GM12892 (cell line): ENCODE measurements at regions not wholly inside any gene's neighbourhood (a gene's known extent, or its start where the extent isn't known, plus 50 kb on each side); places are given as distances from the start of the nearest gene placed in this dataset.

Source experiments
- DNase-seq: peaks from one replicate; pipeline ENCODE4 v3.0.0; 2011; ENCODE audit not compliant: insufficient read length
- FAIRE-seq: peaks from 2 replicates; lab custom pipeline; 2011; peaks lifted over from hg19 to GRCh38; lab: Jason Lieb, UNC
- POLR2A ChIP-seq: IDR thresholded peaks from 2 replicates; pipeline ENCODE4 v1.6.1; 2011; ENCODE audit warnings: low read depth, low read length, control low read depth
- POLR2AphosphoS5 ChIP-seq: IDR thresholded peaks from 2 replicates; pipeline ENCODE4 v1.6.1; 2011; ENCODE audit warnings: low read depth, low read length, control low read depth
- TAF1 ChIP-seq: IDR thresholded peaks from 2 replicates; pipeline ENCODE4 v1.6.1; 2011; ENCODE audit warnings: low read depth, mild to moderate bottlenecking, control low read depth, low read length, borderline replicate concordance

DNA sequence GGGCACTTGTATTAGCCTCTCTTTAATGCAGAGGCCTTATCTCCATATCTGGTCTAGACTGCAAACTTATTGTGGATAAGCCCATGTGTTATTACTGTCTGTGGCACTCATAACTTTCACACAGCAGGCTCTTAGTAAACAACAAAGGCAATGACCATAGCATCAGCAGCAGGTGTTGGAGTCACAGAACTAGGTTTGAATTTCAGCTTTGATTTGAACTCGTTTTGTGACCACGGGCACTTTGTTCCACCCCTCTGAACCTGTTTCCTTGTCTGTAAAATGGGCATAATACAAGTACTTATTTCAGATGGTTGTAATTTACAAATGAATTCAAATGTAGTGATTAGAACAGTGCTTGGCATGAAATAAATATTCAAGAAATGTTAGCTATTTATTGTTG, 121.8 kb upstream of the C1GALT1C1 start:
- FAIRE-seq (no peak), DNase-seq (no peak)
- TF ChIP-seq POLR2AphosphoS5 (no peak), TAF1 (no peak), POLR2A (no peak)

DNA sequence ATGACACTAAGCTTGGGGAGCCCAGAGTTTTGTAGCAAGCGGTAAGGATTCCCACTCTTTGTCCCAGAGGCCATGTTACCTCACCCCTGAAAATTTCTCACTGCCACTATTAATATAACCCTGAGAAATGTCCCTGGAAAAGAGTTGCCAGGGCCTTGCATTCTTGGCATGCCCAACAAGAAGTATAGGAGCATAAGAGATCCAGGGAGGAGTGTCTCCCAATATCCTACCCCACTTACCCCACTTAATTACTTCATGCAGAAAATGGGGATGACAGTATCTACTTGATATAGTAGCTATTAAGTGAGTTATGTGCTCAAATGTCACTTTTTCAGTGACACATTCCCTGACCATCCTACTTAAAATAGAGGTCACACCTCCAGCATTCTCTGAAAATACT, 120.5 kb upstream of the C1GALT1C1 start:
- FAIRE-seq (no peak), DNase-seq (no peak)
- no peak for TF ChIP-seq POLR2AphosphoS5
- no peak for TF ChIP-seq TAF1
- TF ChIP-seq POLR2A, result no peak

DNA sequence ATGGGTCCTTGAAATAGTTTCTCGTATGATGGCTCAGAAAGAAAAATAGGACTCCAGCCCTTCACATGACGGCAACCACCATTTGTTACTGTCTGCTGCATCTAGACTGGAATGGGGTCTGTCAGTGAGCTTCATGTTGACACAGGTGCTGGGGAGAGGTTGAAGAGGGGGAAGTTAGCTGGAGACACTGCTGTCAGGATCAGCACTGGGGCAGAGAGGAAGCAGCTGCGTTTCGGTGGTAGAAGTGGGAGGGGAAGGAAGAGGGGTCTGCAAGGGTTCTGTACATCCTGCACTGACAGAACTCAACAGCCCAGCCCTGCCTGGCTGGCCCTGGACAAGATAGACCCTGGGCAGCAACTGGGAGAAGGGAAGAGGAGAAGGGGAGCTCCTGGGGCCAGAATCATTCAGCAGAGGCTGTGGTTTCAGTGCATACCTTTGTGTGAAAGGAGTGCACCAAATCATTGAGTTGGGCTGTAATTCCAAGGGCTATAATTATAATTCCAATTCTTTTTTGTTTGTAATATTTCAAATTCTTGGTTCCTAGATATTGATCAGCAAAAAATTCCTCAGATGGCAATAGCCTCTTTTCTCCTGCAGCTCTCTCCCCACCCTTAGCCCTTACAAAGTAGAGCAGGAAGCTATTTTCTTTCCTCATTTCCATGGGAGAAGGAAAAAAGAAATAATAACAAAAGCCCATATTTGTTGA, 119.4 kb upstream of the C1GALT1C1 start:
- TF ChIP-seq POLR2A (no peak), TAF1 (no peak), POLR2AphosphoS5 (no peak)
- DNase-seq, result no peak
- peak; percentile 77 for FAIRE-seq

DNA sequence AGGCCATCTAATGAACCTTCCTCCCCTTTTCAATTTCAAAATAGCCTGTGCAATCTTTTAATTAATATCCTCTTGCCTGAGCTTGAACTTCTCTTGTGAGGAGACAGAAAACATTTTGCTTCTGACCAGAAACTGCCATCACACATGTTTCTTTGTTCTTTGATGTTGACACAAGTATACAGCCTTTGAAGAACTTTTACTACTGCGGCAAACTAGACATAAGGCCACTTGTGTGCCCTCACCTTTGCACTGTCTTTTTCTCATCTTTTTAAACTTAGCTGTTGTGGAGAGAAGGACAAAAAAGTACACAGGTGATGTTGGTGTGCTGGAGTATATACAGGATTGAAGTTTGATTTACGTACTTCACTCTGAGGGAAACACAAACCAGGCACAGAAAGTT, 116.3 kb upstream of the C1GALT1C1 start:
- TF ChIP-seq TAF1 (no peak), POLR2AphosphoS5 (no peak), POLR2A (no peak)
- FAIRE-seq (no peak), DNase-seq (no peak)

DNA sequence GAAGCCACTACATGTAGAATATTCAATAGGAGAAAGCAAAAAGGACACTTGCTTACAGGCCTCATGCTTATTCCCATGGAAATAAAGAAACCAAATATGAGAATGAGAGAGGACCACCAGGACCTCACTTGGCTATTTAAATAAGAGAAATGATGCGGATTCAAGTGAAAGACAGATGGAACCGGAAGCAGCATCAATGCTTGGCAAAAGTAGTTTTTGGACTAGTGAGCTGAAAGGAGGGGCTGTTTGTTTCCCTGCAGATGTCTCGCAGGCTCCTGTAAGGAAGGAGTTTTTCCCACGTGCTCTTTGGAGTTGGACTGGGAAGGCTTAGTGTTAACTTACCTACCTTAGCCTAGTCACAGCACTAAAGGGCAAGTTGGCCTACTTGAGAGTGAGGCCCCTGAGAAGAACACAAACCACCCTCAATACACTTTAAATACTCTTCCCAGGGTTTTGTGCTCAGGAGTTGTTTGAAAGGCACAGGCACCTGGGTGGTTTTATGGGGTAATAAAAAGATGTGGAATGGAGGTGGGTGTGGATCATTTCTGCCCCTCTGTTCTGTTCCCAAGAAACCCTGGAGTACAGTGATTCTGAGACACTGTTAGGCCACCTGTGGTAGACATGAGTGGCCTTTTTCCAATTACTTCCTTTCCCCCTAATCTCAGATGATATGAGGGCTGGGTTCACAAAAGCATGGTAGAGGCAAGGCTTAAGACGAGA, 113.3 kb upstream of the C1GALT1C1 start:
- no peak for DNase-seq
- FAIRE-seq, result no peak
- TF ChIP-seq TAF1 (no peak), POLR2A (no peak), POLR2AphosphoS5 (no peak)

DNA sequence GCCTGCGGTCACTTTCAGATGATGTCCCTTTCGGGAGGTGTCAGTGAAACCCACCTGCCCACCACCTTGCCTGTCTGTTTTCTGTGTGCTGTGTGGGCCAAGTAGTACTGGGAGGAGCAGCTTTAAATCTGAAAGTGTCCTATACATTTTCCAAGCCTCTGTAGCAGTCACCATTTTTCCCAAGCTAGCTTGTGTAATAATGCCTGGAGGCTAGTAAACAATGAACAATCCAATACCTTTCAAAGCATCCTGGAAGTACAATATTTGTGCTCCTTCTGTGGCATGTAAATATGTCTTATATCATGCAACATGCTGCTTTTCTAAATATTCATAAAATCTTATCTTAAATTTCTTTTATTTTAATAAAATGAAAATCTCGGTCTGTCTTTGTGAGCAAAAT, 111.6 kb upstream of the C1GALT1C1 start:
- TF ChIP-seq POLR2A, result no peak
- TF ChIP-seq TAF1, result no peak
- TF ChIP-seq POLR2AphosphoS5, result no peak
- FAIRE-seq (no peak), DNase-seq (no peak)

DNA sequence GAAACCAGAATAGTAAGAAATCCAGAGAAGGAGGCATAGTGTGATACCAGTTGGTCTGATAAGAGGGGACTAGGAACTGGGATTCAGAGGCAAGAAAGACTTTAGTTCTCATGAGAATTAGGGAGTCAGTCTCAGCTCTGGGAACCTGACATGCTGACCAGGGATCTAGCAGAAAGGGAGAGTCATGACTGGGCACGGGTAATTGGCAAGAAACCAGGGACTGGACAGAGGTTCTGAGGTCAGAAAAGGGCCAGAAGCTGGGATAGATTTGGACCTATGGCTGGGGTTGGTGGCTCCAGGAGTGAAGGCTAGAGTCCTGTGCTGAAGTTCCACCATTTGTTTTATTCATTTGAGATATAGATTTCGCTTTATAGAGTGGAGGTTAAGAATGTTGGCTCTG, 110.2 kb upstream of the C1GALT1C1 start:
- FAIRE-seq, result no peak
- DNase-seq, result no peak
- no peak for TF ChIP-seq POLR2A
- no peak for TF ChIP-seq TAF1
- no peak for TF ChIP-seq POLR2AphosphoS5

DNA sequence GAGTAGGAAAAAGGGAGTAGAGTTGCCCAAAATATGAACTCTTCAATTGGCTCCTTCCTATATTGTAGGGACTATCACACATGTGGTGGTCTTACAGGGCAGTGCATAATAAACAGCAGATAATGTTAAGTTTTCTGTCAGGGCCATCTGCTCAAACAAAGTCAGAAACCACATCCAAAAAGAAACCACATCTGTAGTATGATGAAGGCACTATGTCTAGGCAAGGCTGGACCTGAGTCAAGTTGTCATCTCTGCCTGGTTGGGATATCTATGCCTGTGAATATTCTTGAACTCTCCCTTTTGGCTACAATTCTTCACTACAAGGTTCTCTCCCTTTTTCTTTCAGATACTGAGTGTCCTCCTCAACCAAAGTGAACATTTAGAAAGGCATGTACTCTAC, 109.4 kb upstream of the C1GALT1C1 start:
- TF ChIP-seq POLR2A, result no peak
- TF ChIP-seq POLR2AphosphoS5, result no peak
- TF ChIP-seq TAF1, result no peak
- FAIRE-seq (no peak), DNase-seq (no peak)

DNA sequence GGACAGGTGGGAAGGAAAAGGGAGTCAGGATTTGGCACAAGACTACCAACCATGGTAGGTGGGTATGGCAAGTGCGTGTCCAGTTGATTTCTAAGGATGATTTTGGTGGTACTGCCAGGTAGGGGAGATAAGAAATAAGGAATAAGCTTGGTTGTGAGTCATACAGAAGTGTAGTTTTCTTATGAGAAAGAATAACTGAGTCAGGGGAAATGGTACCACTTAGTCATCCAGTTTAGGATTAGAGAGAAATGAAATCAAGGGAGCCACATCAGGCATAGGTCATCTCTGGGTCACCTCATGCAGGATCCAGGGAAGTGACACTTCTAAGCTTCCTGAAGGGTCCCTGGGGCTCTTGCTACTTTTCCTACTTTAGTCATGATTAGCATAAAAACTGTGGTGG, 107.1 kb upstream of the C1GALT1C1 start:
- TF ChIP-seq TAF1 (no peak), POLR2AphosphoS5 (no peak), POLR2A (no peak)
- FAIRE-seq, result no peak
- no peak for DNase-seq

DNA sequence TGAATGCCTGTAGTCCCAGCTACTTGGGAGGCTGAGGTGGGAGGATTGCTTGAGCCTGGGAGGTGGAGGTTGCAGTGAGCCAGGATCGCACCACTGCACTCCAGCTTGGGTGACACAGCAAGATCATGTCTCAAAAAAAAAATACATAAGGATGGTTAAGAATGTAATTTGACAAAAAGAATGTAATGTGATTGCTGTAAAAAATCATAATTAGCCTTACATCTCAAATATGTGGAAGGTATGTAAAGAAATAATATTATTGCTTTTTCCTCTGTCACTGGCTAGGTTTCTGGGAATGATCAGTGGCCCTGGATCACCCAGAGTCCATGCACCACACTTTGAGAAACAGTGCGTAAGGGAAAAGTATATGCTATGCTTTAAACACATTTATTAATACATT, 106.1 kb upstream of the C1GALT1C1 start:
- FAIRE-seq (no peak), DNase-seq (no peak)
- TF ChIP-seq POLR2A, result no peak
- TF ChIP-seq TAF1, result no peak
- no peak for TF ChIP-seq POLR2AphosphoS5

DNA sequence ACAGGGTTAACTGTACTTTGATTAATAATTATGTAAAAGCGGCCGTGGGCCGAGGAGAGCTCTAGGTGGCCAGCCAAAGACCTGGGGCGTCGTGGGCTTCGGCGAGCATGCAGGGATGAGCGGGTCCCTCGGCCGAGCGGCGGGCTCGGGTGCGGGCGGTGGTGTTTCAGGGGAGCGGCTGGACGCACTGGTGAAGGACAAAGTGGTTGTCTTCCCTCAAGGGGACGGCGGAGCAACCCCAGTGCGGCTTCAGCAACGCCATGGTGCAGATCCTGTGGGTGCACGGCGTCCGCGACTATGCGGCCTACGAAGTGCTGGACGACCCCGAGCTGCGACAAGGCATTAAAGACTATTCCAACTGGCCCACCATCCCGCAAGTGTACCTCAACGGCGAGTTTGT, 103.0 kb upstream of the C1GALT1C1 start:
- no peak for DNase-seq
- no peak for FAIRE-seq
- TF ChIP-seq POLR2AphosphoS5 (no peak), POLR2A (no peak), TAF1 (no peak)

DNA sequence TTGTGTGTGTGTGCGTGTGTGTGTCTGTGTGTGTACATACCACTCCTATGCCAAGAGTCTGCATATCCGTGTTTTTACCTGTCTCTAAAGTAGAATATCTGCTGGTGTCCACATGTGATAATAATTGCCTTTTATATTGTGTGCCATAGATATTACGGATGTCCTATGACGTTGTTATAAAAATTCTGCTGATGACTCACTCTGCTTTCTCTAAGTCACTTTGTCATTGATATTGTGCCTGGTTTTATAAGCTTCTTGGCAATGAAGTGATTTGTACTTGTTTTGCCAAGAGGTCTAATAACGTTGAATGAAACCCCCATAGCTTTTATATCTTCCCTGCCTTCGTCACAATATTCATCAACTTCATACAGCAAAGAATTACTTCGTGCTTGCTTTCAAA, 102.6 kb upstream of the C1GALT1C1 start:
- TF ChIP-seq TAF1 (no peak), POLR2A (no peak), POLR2AphosphoS5 (no peak)
- DNase-seq (no peak), FAIRE-seq (no peak)
